Rectal smooth muscle tissue (tissue), 1 donor: ENCODE measurements at regions not wholly inside any gene's neighbourhood (a gene's known extent, or its start where the extent isn't known, plus 50 kb on each side); places are given as distances from the start of the nearest gene placed in this dataset.

ENCODE experiments used
- H3K27ac ChIP-seq: one replicate; pipeline ENCODE4 v1.7.0; 2013; ENCODE audit warnings: low read depth, low read length, inconsistent platforms
- H3K27me3 ChIP-seq: one replicate; pipeline ENCODE4 v1.7.0; 2013; ENCODE audit warnings: low read length; ENCODE audit not compliant: control insufficient read depth, insufficient read depth
- H3K36me3 ChIP-seq: one replicate; pipeline ENCODE4 v1.7.0; 2013; ENCODE audit warnings: low read length; ENCODE audit not compliant: control insufficient read depth, insufficient read depth
- H3K4me1 ChIP-seq: one replicate; pipeline ENCODE4 v1.7.0; 2013; ENCODE audit warnings: low read length; ENCODE audit not compliant: control insufficient read depth, insufficient read depth
- H3K4me3 ChIP-seq: one replicate; pipeline ENCODE4 v1.7.0; 2013; ENCODE audit warnings: low read length
- H3K9ac ChIP-seq: one replicate; pipeline ENCODE4 v1.7.0; 2013; ENCODE audit warnings: low read length

DNA sequence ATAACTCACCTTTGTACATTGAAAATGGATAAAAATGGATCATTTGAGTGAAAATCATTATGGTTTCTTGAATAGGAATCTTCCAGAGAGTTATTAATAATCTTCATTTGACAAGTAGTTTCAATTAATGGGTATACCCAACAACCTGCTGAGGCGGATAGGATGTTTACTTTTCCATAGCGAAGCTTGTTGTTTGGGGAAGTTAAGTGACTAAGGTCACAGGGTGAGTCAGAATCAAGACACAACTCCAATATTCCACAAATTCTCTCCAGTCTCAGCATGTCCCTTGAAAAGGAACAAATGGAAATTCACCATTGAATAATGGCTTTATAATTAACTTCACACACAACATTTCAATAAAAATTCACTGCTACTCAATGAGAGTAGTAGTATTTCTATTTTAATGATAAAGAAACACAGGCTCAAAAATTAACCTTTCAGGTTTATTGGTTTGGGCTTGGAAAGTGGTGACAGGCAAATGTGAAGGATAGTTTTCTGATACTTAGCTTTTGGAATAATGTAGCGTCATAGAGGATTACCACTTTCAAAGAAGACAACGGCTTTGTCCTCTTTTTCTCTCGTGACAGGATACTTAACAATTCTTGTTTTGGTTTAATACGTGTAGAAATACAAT, 211.3 kb downstream of the GPD2 start:
- H3K36me3 ChIP-seq: no peaks in the 10 kb centered on the region
- peaks cover 3% of the 10 kb centered on the region for H3K4me1 ChIP-seq
- H3K4me3 ChIP-seq: no peak overlapping the region
- no peak overlapping the region for H3K27ac ChIP-seq
- no peaks in the 10 kb centered on the region for H3K27me3 ChIP-seq
- no peak overlapping the region for H3K9ac ChIP-seq

DNA sequence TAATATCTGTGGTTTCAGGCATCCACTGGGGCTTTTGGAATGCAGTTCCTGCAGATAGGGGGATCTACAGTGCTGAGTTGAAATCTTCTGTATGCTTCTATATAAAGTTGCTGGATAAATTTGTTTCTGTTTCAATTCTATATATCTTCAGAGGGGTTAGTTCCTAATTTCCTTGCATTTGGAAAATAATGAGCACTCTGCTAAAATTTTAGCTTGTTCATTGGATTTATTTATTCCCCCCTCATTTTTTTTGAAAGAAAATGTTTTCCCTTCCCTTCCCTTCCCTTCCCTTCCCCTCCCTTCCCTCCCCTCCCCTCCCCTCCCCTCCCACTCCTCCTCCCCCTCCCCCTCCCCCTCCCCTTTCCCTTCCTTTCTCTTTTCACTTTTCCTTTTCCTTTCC, 212.3 kb downstream of the GPD2 start:
- no peak overlapping the region for H3K9ac ChIP-seq
- peaks cover 3% of the 10 kb centered on the region for H3K4me1 ChIP-seq
- no peaks in the 10 kb centered on the region for H3K27me3 ChIP-seq
- H3K27ac ChIP-seq: no peak overlapping the region
- no peaks in the 10 kb centered on the region for H3K36me3 ChIP-seq
- no peak overlapping the region for H3K4me3 ChIP-seq

DNA sequence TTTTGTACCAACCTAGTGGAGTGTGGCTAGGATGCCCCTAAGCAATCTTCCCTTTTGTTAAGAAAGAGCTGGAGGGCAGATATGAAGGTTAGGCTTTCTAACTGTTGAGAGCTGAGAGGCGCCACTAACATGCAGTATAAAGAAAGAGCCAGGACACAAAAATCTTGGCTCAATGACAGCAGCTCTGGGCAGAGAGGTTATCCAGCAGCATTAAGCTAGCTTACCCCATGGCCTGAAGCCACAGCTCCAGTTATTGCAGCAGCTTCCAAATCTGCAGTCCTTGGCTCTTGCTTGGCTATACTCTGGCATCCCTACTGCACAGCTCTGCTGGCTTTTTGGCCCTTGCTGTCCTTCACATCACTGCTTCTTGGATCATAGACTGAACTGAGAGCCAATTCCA, 213.4 kb downstream of the GPD2 start:
- Histone ChIP-seq H3K9ac (no peak overlapping the region), H3K4me1 (peaks cover 3% of the 10 kb centered on the region), H3K4me3 (no peak overlapping the region), H3K36me3 (no peaks in the 10 kb centered on the region), H3K27me3 (no peaks in the 10 kb centered on the region), H3K27ac (no peak overlapping the region)

DNA sequence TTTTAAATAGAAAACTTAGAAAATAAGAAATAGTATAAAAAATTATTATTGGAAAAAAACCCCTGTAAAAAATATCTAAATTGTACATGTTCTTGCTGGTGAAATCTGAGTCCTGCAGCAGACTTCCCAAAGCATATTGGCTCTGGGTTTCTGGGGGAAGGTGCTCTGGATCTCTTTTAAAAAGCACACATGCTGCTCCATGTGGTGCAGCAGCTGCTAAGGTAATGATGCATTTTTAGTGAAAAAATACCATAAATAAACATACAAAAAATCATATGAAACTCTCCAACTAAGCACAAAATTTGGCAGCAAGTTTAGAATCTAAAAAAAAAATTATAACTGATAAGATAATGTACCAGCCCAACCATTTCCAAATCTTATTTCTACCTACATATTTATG, 216.5 kb downstream of the GPD2 start:
- Histone ChIP-seq H3K27me3 (no peaks in the 10 kb centered on the region), H3K4me3 (no peak overlapping the region), H3K4me1 (peaks cover 3% of the 10 kb centered on the region), H3K36me3 (no peaks in the 10 kb centered on the region), H3K27ac (no peak overlapping the region), H3K9ac (no peak overlapping the region)

DNA sequence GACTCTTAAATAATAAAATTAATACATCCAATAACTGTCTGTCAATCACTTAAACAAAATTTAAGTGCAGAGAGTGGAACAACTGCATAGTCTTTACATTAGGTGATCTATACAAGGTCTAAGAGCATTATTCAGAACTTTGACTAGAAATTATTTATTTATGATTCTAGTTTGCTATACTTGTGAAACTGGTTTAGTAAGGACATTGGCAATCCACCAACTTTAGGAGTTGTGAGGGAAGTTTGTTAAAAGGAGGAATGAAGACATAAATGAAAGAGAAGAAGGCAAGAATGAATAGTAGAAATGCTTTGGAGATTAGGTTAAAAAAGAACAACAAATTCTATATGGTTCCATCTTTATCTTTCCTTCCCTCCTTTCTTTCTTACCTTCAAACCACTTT, 217.5 kb downstream of the GPD2 start:
- Histone ChIP-seq H3K36me3 (no peaks in the 10 kb centered on the region), H3K27me3 (no peaks in the 10 kb centered on the region)

DNA sequence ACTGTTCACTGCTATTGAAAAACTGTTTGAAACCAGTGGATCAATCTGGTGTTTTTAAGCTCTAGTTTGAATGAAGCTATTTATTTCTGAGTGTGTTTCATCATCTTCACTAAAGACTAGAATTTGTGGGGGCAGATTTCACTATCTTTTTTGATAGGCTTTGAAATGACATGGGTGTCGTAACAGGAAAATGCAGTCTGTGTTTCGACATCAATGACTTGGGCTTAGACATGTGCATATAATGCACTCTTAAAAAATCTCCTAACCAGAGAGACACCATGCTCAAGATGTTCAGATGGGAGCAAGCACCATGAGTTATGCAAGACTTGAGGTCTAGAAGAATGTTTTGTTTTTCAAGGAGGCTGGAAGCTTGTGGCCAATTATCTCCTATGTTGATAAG, 221.6 kb downstream of the GPD2 start:
- Histone ChIP-seq H3K27ac (no peak overlapping the region), H3K27me3 (no peaks in the 10 kb centered on the region), H3K36me3 (no peaks in the 10 kb centered on the region), H3K9ac (no peak overlapping the region), H3K4me3 (no peak overlapping the region), H3K4me1 (no peaks in the 10 kb centered on the region)

More for the DNA sequence above, 217.5 kb downstream of the GPD2 start:
- Histone ChIP-seq H3K4me3 (no peak overlapping the region), H3K27ac (no peak overlapping the region), H3K4me1 (peaks cover 3% of the 10 kb centered on the region), H3K9ac (no peak overlapping the region)

DNA sequence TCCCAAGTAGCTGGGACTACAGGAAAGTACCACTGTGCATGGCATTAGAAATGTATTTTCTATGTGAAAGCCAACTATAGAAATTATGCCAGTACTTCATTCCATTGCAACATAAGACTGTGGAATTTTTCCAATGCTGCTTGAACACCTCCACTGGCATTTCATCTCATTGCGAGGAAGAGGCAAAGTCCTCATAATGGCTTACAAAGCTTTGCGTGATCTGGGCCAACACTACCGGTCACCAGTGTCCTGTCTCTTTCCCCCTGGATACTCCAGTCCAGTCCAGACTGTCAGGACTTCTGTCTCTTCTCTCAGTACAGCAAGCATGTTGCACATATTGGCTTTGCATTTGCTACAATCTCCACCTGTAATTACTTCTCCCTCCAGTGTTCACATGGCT, 223.5 kb downstream of the GPD2 start:
- Histone ChIP-seq H3K4me3 (no peak overlapping the region), H3K4me1 (no peaks in the 10 kb centered on the region), H3K36me3 (no peaks in the 10 kb centered on the region), H3K9ac (no peak overlapping the region), H3K27ac (no peak overlapping the region), H3K27me3 (no peaks in the 10 kb centered on the region)

DNA sequence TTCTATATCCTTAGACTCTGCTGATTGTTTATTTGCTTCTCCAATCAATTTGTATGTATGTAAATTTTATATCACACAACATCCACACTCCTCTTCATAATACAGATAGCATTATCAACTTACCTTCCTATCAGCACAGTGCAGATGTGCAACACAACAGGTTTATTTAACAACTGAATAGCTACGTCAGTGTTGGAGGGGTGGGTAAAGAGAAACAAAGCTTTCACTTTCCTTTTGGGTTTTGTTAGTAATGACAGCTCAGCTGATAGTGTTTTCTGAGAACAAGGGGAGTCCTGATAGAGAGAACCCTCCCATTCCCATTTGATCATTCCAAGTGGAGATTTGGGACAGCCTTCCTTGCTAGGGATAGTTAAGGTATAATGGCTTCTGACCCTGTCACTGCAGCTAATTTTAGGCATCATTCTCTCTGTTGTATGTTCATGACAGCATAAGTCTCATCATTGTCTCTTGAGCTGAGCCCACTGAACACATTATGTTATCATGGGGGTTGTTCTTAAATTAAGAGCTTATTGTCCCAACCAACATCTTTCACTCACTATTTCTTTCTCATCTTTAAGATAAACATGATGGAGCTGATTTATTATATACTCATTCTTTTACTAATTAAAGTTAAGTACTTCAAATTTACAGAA, 227.7 kb downstream of the GPD2 start:
- H3K4me3 ChIP-seq: no peak overlapping the region
- no peak overlapping the region for H3K9ac ChIP-seq
- H3K36me3 ChIP-seq: no peaks in the 10 kb centered on the region
- H3K27me3 ChIP-seq: no peaks in the 10 kb centered on the region
- H3K4me1 ChIP-seq: no peaks in the 10 kb centered on the region
- no peak overlapping the region for H3K27ac ChIP-seq

DNA sequence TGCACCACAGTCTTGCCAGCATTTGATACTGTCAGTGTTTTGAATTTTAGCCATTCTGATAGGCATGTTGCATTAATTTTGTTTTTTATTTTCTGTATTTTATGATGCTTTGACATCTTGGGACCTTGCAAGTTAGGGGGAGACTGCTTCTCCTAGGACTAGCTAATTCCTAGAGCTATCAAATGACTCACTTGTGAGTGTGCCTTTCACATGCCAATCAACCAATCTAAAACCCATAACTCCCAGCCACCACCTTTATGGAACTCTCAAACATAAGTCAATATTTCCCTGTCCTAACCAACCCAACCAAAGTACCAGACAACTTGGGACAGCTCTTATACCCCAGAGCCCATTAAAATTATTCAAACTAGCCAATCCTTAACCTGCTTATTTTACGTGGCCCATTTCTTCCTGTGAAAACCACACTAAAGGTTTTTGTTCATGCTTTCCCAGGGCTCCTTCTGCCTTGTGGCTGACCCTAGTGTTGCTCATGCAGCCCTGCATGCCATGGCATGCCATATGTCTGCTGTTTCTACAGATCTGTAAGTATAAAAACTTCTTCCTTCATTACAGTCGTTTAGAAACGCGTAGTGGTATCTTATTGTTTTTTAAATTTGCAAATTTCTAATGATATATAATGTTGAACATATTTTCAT, 230.1 kb downstream of the GPD2 start:
- no peak overlapping the region for H3K27ac ChIP-seq

DNA sequence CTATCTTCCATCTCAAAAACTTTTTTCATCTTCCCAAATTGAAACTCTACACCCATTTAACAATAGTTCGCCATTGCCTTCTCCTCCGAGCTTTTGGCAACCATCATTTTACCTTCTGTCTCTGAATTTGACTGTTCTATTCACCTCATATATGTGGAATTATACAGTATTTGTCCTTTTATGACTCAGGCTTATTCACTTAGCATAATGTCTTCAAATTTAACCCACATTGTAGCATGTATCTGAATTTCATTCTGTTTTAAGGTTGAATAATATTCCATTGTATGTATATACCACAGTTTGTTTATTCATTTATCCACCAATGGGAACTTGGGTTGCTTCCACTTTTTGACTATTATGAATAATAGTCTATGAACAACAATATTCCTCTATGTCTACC, 233.9 kb downstream of the GPD2 start:
- H3K27me3 ChIP-seq: no peaks in the 10 kb centered on the region
- no peak overlapping the region for H3K9ac ChIP-seq
- H3K27ac ChIP-seq: no peak overlapping the region
- no peaks in the 10 kb centered on the region for H3K36me3 ChIP-seq
- no peaks in the 10 kb centered on the region for H3K4me1 ChIP-seq
- no peak overlapping the region for H3K4me3 ChIP-seq

More for the DNA sequence above, 230.1 kb downstream of the GPD2 start:
- Histone ChIP-seq H3K4me1 (no peaks in the 10 kb centered on the region), H3K4me3 (no peak overlapping the region), H3K9ac (no peak overlapping the region), H3K27me3 (no peaks in the 10 kb centered on the region), H3K36me3 (no peaks in the 10 kb centered on the region)

DNA sequence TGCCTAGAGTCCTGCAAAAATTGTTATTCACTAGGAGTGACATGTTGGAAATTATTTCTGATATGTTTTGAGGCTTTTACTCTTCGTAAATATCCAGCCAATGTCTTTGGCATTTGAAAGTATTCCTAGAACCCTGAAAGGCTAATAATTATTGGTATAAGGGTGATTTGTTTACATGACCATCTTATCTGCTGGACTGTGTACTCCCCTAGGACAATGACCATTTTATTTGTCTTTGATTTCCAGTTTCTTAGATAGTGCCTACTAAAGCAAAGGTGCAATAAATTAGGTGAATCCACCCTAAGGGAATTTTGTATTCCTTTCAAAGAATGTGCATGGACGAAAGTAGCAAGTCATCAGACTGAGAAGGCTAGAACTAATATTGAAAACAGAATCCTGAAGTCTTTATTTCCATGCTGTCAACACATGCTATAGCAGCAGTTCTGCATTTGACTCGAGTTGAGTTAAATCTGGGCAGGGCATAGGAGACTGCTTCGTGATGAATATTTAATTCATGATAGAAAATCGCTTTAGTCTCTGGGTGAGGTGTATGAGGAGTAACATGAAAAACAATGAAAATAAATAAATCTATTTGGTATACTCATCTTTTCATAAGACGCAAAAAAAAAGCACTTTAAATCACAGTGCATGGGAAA, 235.7 kb downstream of the GPD2 start:
- Histone ChIP-seq H3K9ac (no peak overlapping the region), H3K36me3 (no peaks in the 10 kb centered on the region), H3K27me3 (no peaks in the 10 kb centered on the region), H3K4me1 (no peaks in the 10 kb centered on the region), H3K4me3 (no peak overlapping the region), H3K27ac (no peak overlapping the region)

DNA sequence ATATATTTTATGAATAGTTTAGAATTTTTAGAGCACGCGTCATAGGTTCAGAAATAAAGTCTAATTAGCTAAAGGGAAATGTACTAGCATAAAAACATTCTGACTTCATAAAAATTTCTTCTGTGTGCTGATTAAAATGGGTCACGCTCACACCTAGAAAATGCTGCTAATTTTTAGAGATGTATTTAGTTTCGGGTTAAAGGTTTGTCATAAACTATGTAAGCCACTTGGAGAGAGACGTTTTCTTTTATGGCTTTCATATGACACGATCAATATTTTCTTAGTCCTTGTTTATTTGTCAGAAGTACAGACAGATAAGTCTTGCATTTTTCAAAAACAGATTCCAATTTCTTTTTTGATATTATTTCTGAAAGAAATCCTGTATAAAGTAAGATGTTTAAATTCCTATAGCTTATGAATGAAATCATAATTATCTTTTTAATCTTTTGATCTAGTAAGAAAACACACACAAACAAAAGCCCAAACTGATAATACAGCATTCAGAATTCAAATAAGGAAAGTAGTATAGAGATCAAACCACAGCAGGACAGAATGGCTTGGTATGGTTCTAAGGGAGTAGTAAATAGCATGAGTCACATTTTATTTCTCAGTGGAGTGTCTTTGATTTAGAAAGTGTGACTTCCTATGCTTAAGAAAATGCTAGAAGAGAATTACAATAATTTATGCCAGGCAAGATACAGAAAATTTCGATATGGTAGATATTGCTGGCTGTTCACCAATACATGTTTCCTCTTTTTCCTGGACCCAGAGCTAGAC, 236.6 kb downstream of the GPD2 start:
- no peak overlapping the region for H3K4me3 ChIP-seq
- no peak overlapping the region for H3K9ac ChIP-seq
- no peaks in the 10 kb centered on the region for H3K36me3 ChIP-seq
- H3K27me3 ChIP-seq: no peaks in the 10 kb centered on the region
- H3K27ac ChIP-seq: no peak overlapping the region
- no peaks in the 10 kb centered on the region for H3K4me1 ChIP-seq
